ENCODE measurements at regions not wholly inside any gene's neighbourhood (a gene's known extent, or its start where the extent isn't known, plus 50 kb on each side); places are given as distances from the start of the nearest gene placed in this dataset.
A peak's percentile ranks its signal among the peaks of the same experiment; 100 is the strongest.

- peaks cover 8% of the 10 kb centered on the region for H3K4me1 Mint-ChIP-seq (ENCODE audit: low read depth)
- TF ChIP-seq CTCF (IDR thresholded peaks at IDR 0.05): no peak
- H3K27me3 Mint-ChIP-seq (ENCODE audit: low read depth): peaks cover 24% of the 10 kb centered on the region
- H3K4me3 Mint-ChIP-seq (ENCODE audit: unreplicated experiment): no peak overlapping the region
- H3K9me3 Mint-ChIP-seq (ENCODE audit: low read depth): no peaks in the 10 kb centered on the region
- no peak overlapping the region for H3K27ac Mint-ChIP-seq (ENCODE audit: unreplicated experiment)
- DNase-seq (ENCODE audit: low spot score): no peak
- no peaks in the 10 kb centered on the region for H3K36me3 Mint-ChIP-seq (ENCODE audit: low read depth)
These were observed 63.8 kb downstream of the TNFAIP2 start for GRCh38 chr14:103186909-103187586.

GRCh38 chr14:103187911-103188310 is 64.7 kb downstream of the TNFAIP2 start:
- peaks cover 24% of the 10 kb centered on the region for H3K27me3 Mint-ChIP-seq (ENCODE audit: low read depth)
- H3K27ac Mint-ChIP-seq (ENCODE audit: unreplicated experiment): no peak overlapping the region
- no peak for TF ChIP-seq CTCF (IDR thresholded peaks at IDR 0.05)
- peaks cover 8% of the 10 kb centered on the region for H3K4me1 Mint-ChIP-seq (ENCODE audit: low read depth)
- no peak overlapping the region for H3K4me3 Mint-ChIP-seq (ENCODE audit: unreplicated experiment)
- no peaks in the 10 kb centered on the region for H3K36me3 Mint-ChIP-seq (ENCODE audit: low read depth)
- peaks cover 2% of the 10 kb centered on the region for H3K9me3 Mint-ChIP-seq (ENCODE audit: low read depth)
- DNase-seq (ENCODE audit: low spot score): no peak

GRCh38 chr14:103188810-103189480 is 65.7 kb downstream of the TNFAIP2 start:
- peaks cover 8% of the 10 kb centered on the region for H3K4me1 Mint-ChIP-seq (ENCODE audit: low read depth)
- H3K36me3 Mint-ChIP-seq (ENCODE audit: low read depth): no peaks in the 10 kb centered on the region
- TF ChIP-seq CTCF (IDR thresholded peaks at IDR 0.05): peak; percentile 74
- H3K27me3 Mint-ChIP-seq (ENCODE audit: low read depth): peaks cover 24% of the 10 kb centered on the region
- no peak overlapping the region for H3K27ac Mint-ChIP-seq (ENCODE audit: unreplicated experiment)
- no peak overlapping the region for H3K4me3 Mint-ChIP-seq (ENCODE audit: unreplicated experiment)
- H3K9me3 Mint-ChIP-seq (ENCODE audit: low read depth): peaks cover 2% of the 10 kb centered on the region
- DNase-seq (ENCODE audit: low spot score): no peak

- peak overlapping the region; percentile 52 for H3K4me3 Mint-ChIP-seq (ENCODE audit: unreplicated experiment)
- H3K4me1 Mint-ChIP-seq (ENCODE audit: low read depth): peaks cover 8% of the 10 kb centered on the region
- no peak for DNase-seq (ENCODE audit: low spot score)
- H3K27ac Mint-ChIP-seq (ENCODE audit: unreplicated experiment): no peak overlapping the region
- no peaks in the 10 kb centered on the region for H3K36me3 Mint-ChIP-seq (ENCODE audit: low read depth)
- TF ChIP-seq CTCF (IDR thresholded peaks at IDR 0.05): no peak
- peaks cover 24% of the 10 kb centered on the region for H3K27me3 Mint-ChIP-seq (ENCODE audit: low read depth)
- peaks cover 2% of the 10 kb centered on the region for H3K9me3 Mint-ChIP-seq (ENCODE audit: low read depth)
These were observed 66.5 kb downstream of the TNFAIP2 start for GRCh38 chr14:103189481-103190470.

GRCh38 chr14:103190741-103191140 is 67.5 kb downstream of the TNFAIP2 start:
- no peak for TF ChIP-seq CTCF (IDR thresholded peaks at IDR 0.05)
- H3K36me3 Mint-ChIP-seq (ENCODE audit: low read depth): no peaks in the 10 kb centered on the region
- no peak for DNase-seq (ENCODE audit: low spot score)
- H3K9me3 Mint-ChIP-seq (ENCODE audit: low read depth): peaks cover 2% of the 10 kb centered on the region
- peaks cover 24% of the 10 kb centered on the region for H3K27me3 Mint-ChIP-seq (ENCODE audit: low read depth)
- H3K27ac Mint-ChIP-seq (ENCODE audit: unreplicated experiment): no peak overlapping the region
- H3K4me1 Mint-ChIP-seq (ENCODE audit: low read depth): peaks cover 8% of the 10 kb centered on the region
- no peak overlapping the region for H3K4me3 Mint-ChIP-seq (ENCODE audit: unreplicated experiment)

Measured in chondrocyte (in vitro differentiated cells).